OCI-LY7 (cell line): ENCODE measurements at regions not wholly inside any gene's neighbourhood (a gene's known extent, or its start where the extent isn't known, plus 50 kb on each side); places are given as distances from the start of the nearest gene placed in this dataset.

ENCODE experiments used
- CTCF ChIP-seq: fragments of 200-600 bp; sonication (generic); conservative IDR thresholded peaks from 2 replicates; pipeline ENCODE4 v1.5.1; 2014; ENCODE audit warnings: mild to moderate bottlenecking, antibody characterized with exemption, low read length, moderate library complexity, mixed read lengths
- EZH2phosphoT487 ChIP-seq: fragments of 200-600 bp; sonication (generic); IDR thresholded peaks from 2 replicates; pipeline ENCODE4 v1.6.1; 2018; ENCODE audit warnings: low read depth, borderline replicate concordance, mild to moderate bottlenecking, mixed run types, antibody characterized with exemption, low read length, moderate library complexity, mixed read lengths

- no peak for TF ChIP-seq CTCF
- no peak for TF ChIP-seq EZH2phosphoT487
These were observed 770.8 kb downstream of the ANKRD7 start for GRCh38 chr7:118995350-118995749.
